Bronchial epithelial cell (primary cell): ENCODE measurements at regions not wholly inside any gene's neighbourhood (a gene's known extent, or its start where the extent isn't known, plus 50 kb on each side); places are given as distances from the start of the nearest gene placed in this dataset.

Experiments used
- DNase-seq: peaks from one replicate; pipeline ENCODE4 v3.0.0-alpha.2; 2010; ENCODE audit warnings: low read depth
- FAIRE-seq: peaks from 2 replicates; lab custom pipeline; 2011; peaks lifted over from hg19 to GRCh38; lab: Jason Lieb, UNC
- H3K27me3 ChIP-seq: 2 replicates; pipeline ENCODE4 v1.5.1; 2011; ENCODE audit warnings: low read length; ENCODE audit not compliant: control insufficient read depth, insufficient read depth
- H3K36me3 ChIP-seq: 2 replicates; pipeline ENCODE4 v1.5.1; 2011; ENCODE audit warnings: low read length; ENCODE audit not compliant: control insufficient read depth, insufficient read depth
- H3K4me3 ChIP-seq: 2 replicates; pipeline ENCODE4 v1.5.1; 2011; ENCODE audit warnings: mild to moderate bottlenecking, low read depth, low read length, control low read depth
- TF ChIP-seq, protein P1 (sequence below): IDR thresholded peaks from 2 replicates; pipeline ENCODE4 v1.5.1; 2011; ENCODE audit warnings: mild to moderate bottlenecking, moderate library complexity, low read length, control low read depth, inconsistent platforms; ENCODE audit not compliant: insufficient read depth, severe bottlenecking

DNA sequence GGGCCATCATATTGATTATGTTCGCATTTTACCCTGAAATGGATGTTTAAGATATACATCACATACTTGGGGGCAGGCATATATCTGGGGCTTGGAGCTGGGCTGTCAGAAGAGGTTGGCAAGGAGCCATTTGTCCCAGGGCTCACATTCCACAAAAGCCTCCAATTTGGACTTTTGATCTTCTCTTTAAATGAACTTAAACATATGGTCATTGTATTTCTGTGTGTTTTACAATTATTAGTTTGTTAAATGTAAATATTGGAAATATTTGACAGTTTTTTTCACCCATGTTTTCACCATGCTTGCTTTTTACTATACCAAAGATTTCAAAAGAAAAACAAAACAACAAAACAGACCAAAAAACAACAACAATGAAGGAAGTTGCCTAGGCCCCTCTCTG, 165.8 kb upstream of the MEIS1 start:
- H3K36me3 ChIP-seq: no peaks in the 10 kb centered on the region
- no peak overlapping the region for H3K4me3 ChIP-seq
- no peaks in the 10 kb centered on the region for H3K27me3 ChIP-seq
- no peak for DNase-seq
- no peak for FAIRE-seq
- TF ChIP-seq, protein P1, sequence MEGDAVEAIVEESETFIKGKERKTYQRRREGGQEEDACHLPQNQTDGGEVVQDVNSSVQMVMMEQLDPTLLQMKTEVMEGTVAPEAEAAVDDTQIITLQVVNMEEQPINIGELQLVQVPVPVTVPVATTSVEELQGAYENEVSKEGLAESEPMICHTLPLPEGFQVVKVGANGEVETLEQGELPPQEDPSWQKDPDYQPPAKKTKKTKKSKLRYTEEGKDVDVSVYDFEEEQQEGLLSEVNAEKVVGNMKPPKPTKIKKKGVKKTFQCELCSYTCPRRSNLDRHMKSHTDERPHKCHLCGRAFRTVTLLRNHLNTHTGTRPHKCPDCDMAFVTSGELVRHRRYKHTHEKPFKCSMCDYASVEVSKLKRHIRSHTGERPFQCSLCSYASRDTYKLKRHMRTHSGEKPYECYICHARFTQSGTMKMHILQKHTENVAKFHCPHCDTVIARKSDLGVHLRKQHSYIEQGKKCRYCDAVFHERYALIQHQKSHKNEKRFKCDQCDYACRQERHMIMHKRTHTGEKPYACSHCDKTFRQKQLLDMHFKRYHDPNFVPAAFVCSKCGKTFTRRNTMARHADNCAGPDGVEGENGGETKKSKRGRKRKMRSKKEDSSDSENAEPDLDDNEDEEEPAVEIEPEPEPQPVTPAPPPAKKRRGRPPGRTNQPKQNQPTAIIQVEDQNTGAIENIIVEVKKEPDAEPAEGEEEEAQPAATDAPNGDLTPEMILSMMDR: no peak

DNA sequence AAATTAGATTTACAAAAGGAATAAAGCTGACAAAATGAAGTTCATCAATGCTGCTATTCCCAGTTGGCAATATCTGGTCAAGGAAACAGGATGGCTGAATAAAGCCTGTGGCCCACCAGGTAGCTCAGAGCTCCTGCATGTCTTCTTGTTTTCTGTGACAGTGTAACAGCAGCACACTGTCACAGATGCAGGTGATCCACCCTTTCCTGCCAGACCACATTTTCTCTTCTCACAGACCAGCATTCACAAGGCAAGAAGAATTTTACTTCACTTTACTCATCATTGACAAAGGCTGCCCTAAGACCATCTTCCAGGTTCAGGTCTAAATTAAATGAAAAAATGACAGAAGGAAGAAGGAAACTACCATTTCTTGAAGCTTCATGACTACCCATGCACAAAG, 166.2 kb upstream of the MEIS1 start:
- H3K27me3 ChIP-seq: no peaks in the 10 kb centered on the region
- TF ChIP-seq, protein P1: no peak
- no peaks in the 10 kb centered on the region for H3K36me3 ChIP-seq
- FAIRE-seq (no peak), DNase-seq (no peak)
- no peak overlapping the region for H3K4me3 ChIP-seq

DNA sequence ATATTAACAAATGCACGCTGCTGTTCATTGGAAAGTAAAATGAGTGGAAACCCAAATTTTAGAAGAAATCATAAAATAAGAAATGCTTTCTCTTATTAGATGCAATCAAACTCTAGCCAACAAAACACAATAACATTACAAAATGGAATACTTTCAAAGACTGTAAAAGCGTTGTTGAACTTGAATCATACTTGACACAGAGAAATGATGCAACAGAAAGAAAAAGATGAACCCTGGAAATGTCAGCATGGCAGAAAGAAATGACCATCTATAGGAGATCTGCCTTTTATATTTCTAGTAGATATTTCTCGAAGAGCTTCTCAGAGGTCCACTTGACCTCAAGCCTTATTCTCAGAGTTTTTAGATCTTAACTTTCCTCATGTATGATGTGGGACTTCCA, 170.6 kb upstream of the MEIS1 start:
- DNase-seq (no peak), FAIRE-seq (no peak)
- no peaks in the 10 kb centered on the region for H3K36me3 ChIP-seq
- H3K4me3 ChIP-seq: no peak overlapping the region
- TF ChIP-seq, protein P1: no peak
- H3K27me3 ChIP-seq: no peaks in the 10 kb centered on the region

DNA sequence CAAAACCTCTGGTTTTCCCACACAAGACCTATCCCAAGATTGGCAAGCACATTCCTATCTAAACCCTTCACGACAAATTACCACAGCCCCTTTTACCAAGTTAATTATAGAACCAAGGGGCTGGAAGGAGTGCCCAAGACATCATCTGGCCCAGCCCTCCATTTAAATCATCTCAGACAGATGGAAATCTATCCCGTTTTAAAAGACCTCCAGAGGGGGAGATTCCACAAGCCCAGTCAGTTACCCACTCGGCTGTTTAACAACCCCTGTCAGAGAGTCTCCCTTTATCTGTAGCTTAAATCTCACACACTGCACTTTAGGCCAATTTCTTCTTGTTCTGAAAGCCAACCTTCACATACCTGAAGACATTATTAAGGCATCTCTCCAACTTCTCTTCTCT, 179.1 kb upstream of the MEIS1 start:
- DNase-seq (no peak), FAIRE-seq (no peak)
- Histone ChIP-seq H3K27me3 (peaks cover 2% of the 10 kb centered on the region), H3K36me3 (no peaks in the 10 kb centered on the region), H3K4me3 (no peak overlapping the region)
- TF ChIP-seq, protein P1: no peak

DNA sequence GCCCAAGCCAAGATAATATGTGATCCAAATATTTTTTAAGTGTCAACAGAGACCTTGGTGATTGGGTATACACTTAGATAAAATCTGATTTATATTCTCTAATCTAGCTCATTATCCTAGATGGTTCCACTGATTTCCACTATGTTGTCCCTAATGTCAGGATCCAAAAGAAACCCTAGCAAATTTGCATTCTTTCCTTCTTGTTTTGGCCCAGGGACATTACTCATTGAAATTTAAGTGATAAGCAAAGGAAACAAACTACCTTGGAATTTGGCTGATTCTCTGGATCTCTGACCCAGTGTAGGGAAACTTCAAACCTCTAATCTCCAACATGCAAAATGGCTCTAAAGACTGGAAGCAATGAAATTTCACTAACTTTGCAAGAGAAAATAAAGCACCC, 179.8 kb upstream of the MEIS1 start:
- DNase-seq (no peak), FAIRE-seq (no peak)
- peaks cover 2% of the 10 kb centered on the region for H3K27me3 ChIP-seq
- no peaks in the 10 kb centered on the region for H3K36me3 ChIP-seq
- TF ChIP-seq, protein P1: no peak
- no peak overlapping the region for H3K4me3 ChIP-seq

DNA sequence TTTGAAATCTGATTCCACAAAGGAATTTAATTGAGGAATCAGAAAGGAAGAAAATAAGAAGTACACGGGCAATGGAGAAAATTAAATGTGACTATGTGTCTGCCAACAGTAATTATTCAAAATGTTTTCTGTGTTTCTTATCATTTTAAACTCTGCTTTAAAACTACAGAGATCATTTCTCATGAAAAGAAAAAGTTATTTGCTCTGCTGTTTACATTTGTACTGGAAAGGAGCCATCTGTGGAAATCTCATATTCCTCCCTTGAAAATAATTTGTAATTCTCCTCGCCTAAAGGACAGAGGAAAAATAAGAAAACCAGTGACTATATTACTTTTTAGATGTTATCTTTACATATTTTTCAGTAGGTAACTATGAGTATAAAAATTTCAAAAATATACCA, 181.9 kb upstream of the MEIS1 start:
- no peaks in the 10 kb centered on the region for H3K36me3 ChIP-seq
- DNase-seq (no peak), FAIRE-seq (no peak)
- H3K27me3 ChIP-seq: peaks cover 2% of the 10 kb centered on the region
- TF ChIP-seq, protein P1: no peak
- H3K4me3 ChIP-seq: no peak overlapping the region
